K562 (cell line): ENCODE measurements at regions not wholly inside any gene's neighbourhood (a gene's known extent, or its start where the extent isn't known, plus 50 kb on each side); places are given as distances from the start of the nearest gene placed in this dataset.

Experiments used
- ATAC-seq: fragments of 200-7000 bp; cut with Tn5 transposase; 3 replicates; pipeline ENCODE4 v1.9.1; 2020; ENCODE audit warnings: moderate library complexity
- BruUV-seq: library from RNA; stranded (reverse); fragments of 400-500 nt; replicated peaks from 2 replicates; lab custom pipeline; 2021; lab: Mats Ljungman, UMichigan
- CTCF ChIA-PET: fragments of 300-600 bp; formaldehyde crosslinking; extraction: SDS; loops from one replicate; lab custom pipeline; 2021; ENCODE audit warnings: low intra/inter-chr PET ratio; lab: Yijun Ruan, JAX
- POLR2A ChIA-PET: fragments of 300-600, 350-650 bp; sonication (Branson Sonifier 250); formaldehyde crosslinking; extraction: SDS; loops from one replicate; lab custom pipeline; 2021; ENCODE audit warnings: antibody characterized with exemption, inconsistent platforms; lab: Yijun Ruan, JAX
- DNase-seq, 4 experiments: peaks; one replicate each; pipeline versions ENCODE4 v3.0.0 to v3.0.0-alpha.2; 2011 to 2018; ENCODE audit warnings: low spot score in 3 of 4, mixed read lengths in 3 of 4; ENCODE audit errors: extremely low read depth in 1 of 4
- FAIRE-seq: peaks from 2 replicates; lab custom pipeline; 2011; peaks lifted over from hg19 to GRCh38; lab: Jason Lieb, UNC
- H2AFZ ChIP-seq: 2 replicates; pipeline ENCODE4 v1.6.0; 2011; ENCODE audit warnings: low read depth, low read length, control low read depth, inconsistent platforms
- H3K27ac ChIP-seq: fragments of 200-600 bp; 3 replicates; pipeline ENCODE4 v1.8.0; 2011; ENCODE audit warnings: low read depth, mild to moderate bottlenecking, control low read depth, inconsistent platforms, low read length, moderate library complexity, mixed read lengths; ENCODE audit errors: extremely low read depth
- H3K27me3 ChIP-seq, 2 experiments: fragments of 300-600 bp in 1 of 2; 2 replicates in 1 of 2; 3 replicates in 1 of 2; pipeline versions ENCODE4 v1.6.0 to v1.8.0; 2011; ENCODE audit warnings: inconsistent platforms in 2 of 2, low read length in 2 of 2, mild to moderate bottlenecking in 1 of 2, mixed read lengths in 1 of 2, moderate library complexity in 1 of 2; ENCODE audit not compliant: control insufficient read depth in 2 of 2, insufficient read depth in 2 of 2
- H3K36me3 ChIP-seq: fragments of 300-600 bp; 3 replicates; pipeline ENCODE4 v1.8.0; 2011; ENCODE audit warnings: mild to moderate bottlenecking, low read length, inconsistent platforms; ENCODE audit not compliant: control insufficient read depth, insufficient read depth
- H3K4me1 ChIP-seq, 2 experiments: fragments of 200-600 bp in 1 of 2; replicated peaks in 1 of 2; 2 replicates in 1 of 2; 3 replicates in 1 of 2; pipeline versions ENCODE4 v1.5.1 to v1.8.0; 2011; ENCODE audit warnings: inconsistent platforms in 2 of 2, low read length in 2 of 2, mild to moderate bottlenecking in 1 of 2, mixed read lengths in 1 of 2, moderate library complexity in 1 of 2; ENCODE audit not compliant: control insufficient read depth in 2 of 2, insufficient read depth in 2 of 2
- H3K4me2 ChIP-seq: 2 replicates; pipeline ENCODE4 v1.6.1; 2011; ENCODE audit warnings: low read length, control low read depth, inconsistent platforms, mixed read lengths; ENCODE audit not compliant: insufficient read depth
- H3K4me3 ChIP-seq: fragments of 200-600 bp; sonication (generic), shearing (Covaris generic); 2 replicates; pipeline ENCODE4 v1.5.1; 2016; ENCODE audit warnings: control low read depth, inconsistent platforms
- H3K79me2 ChIP-seq: fragments of 200-600 bp; 3 replicates; pipeline ENCODE4 v1.8.0; 2011; ENCODE audit warnings: low read length, inconsistent platforms; ENCODE audit not compliant: control insufficient read depth, insufficient read depth
- H3K9ac ChIP-seq, 2 experiments: 2 replicates each; pipeline versions ENCODE4 v1.6.0 to v1.6.1; 2011; ENCODE audit warnings: low read depth in 2 of 2, low read length in 2 of 2, control low read depth in 1 of 2, inconsistent platforms in 1 of 2, mild to moderate bottlenecking in 1 of 2, mixed read lengths in 1 of 2; ENCODE audit not compliant: insufficient read depth in 1 of 2
- H3K9me1 ChIP-seq: one replicate; pipeline ENCODE4 v1.6.0; 2011; ENCODE audit warnings: inconsistent platforms, mild to moderate bottlenecking, low read length, moderate library complexity; ENCODE audit not compliant: control insufficient read depth, insufficient read depth
- H3K9me3 ChIP-seq: replicated peaks from 2 replicates; pipeline ENCODE4 v1.5.1; 2011; ENCODE audit warnings: low read depth, low read length, inconsistent platforms; ENCODE audit not compliant: control insufficient read depth, insufficient read depth
- H4K20me1 ChIP-seq: replicated peaks from 2 replicates; pipeline ENCODE4 v1.6.1; 2011; ENCODE audit warnings: low read length, inconsistent platforms, mixed read lengths; ENCODE audit not compliant: control insufficient read depth, insufficient read depth
- ELF4 ChIP-seq: fragments of 450-650 bp; formaldehyde crosslinking; IDR thresholded peaks from 2 replicates; pipeline ENCODE4 v1.4.0; 2022; ENCODE audit warnings: missing genetic modification characterization
- ELK1 ChIP-seq: sonication (generic); formaldehyde crosslinking; IDR thresholded peaks from 2 replicates; pipeline ENCODE4 v1.8.1; 2022; ENCODE audit warnings: missing genetic modification reagents
- ETV5 ChIP-seq: sonication (generic); formaldehyde crosslinking; IDR thresholded peaks from 2 replicates; pipeline ENCODE4 v1.4.0; 2020; ENCODE audit warnings: low read depth, mild to moderate bottlenecking, missing genetic modification reagents
- FOXK2 ChIP-seq, 2 experiments: fragments of 450-650 bp; IDR thresholded peaks in 1 of 2; conservative IDR thresholded peaks in 1 of 2; 2 replicates each; pipeline ENCODE4 v1.6.1; 2016; ENCODE audit warnings: low read depth in 2 of 2, mild to moderate bottlenecking in 1 of 2
- GTF2F1 ChIP-seq: IDR thresholded peaks from 2 replicates; pipeline ENCODE4 v1.6.1; 2011; ENCODE audit warnings: low read depth, low read length, improper control_type of control experiment
- HSF4 ChIP-seq: fragments of 250-450 bp; sonication (Bioruptor Pico); IDR thresholded peaks from 2 replicates; pipeline ENCODE4 v2.1.2; 2022; ENCODE audit warnings: mild to moderate bottlenecking, moderate library complexity, borderline replicate concordance
- IFI16 ChIP-seq: fragments of 250-450 bp; sonication (Bioruptor Pico); IDR thresholded peaks from 2 replicates; pipeline ENCODE4 v2.1.2; 2022; ENCODE audit warnings: mild to moderate bottlenecking, inconsistent platforms
- NCOA4 ChIP-seq: fragments of 450-650 bp; IDR thresholded peaks from 2 replicates; pipeline ENCODE4 v1.6.1; 2018; ENCODE audit warnings: mild to moderate bottlenecking; ENCODE audit not compliant: partially characterized antibody
- SNAPC5 ChIP-seq: fragments of 250-450 bp; sonication (Bioruptor Pico); IDR thresholded peaks from 2 replicates; pipeline ENCODE4 v1.8.0; 2021; ENCODE audit warnings: moderate library complexity, mild to moderate bottlenecking, inconsistent platforms
- SRSF9 ChIP-seq: fragments of 200-400 bp; formaldehyde crosslinking; IDR thresholded peaks from 2 replicates; pipeline ENCODE4 v1.6.1; 2017; ENCODE audit warnings: low read depth, low read length, borderline replicate concordance
- TEAD2 ChIP-seq: fragments of 450-650 bp; IDR thresholded peaks from 2 replicates; pipeline ENCODE4 v1.6.1; 2016; ENCODE audit warnings: missing genetic modification characterization, control low read depth, missing compliant biosample characterization
- THRA ChIP-seq: fragments of 450-650 bp; IDR thresholded peaks from 2 replicates; pipeline ENCODE4 v1.6.1; 2017; ENCODE audit warnings: mild to moderate bottlenecking, moderate library complexity
- ZHX1 ChIP-seq: fragments of 150-350 bp; conservative IDR thresholded peaks from 2 replicates; pipeline ENCODE4 v1.6.1; 2014; ENCODE audit warnings: low read length
- ZNF184 ChIP-seq: sonication (generic); formaldehyde crosslinking; IDR thresholded peaks from 2 replicates; pipeline ENCODE4 v1.5.0; 2020; ENCODE audit warnings: missing genetic modification reagents
- ZNF408 ChIP-seq: fragments of 250-450 bp; sonication (Bioruptor Pico); IDR thresholded peaks from 2 replicates; pipeline ENCODE4 v1.4.0; 2020; ENCODE audit warnings: low read depth, mild to moderate bottlenecking, moderate library complexity
- WGBS: fragments of 100-300 bp; shearing (Covaris generic); methylation state at CpG from one replicate; pipeline ENCODE4 v1.1.6; 2016; ENCODE audit warnings: low coverage, mixed read lengths; ENCODE audit not compliant: insufficient coverage; ENCODE audit errors: missing lambda C conversion rate; 5-methylcytosine and 5-hydroxymethylcytosine counted together
- in situ Hi-C: fragments of 300-500 bp; cut with MboI; formaldehyde crosslinking; loops from 4 replicates; pipeline ENCODE4 v1.15.0; 2018; ENCODE audit warnings: inconsistent platforms, mixed read lengths
- intact Hi-C: fragments of 100-400 bp; cut with micrococcal nuclease; formaldehyde crosslinking; loops from 2 replicates; pipeline ENCODE4 v1.14.2; 2022

- Histone ChIP-seq H3K4me1 (no peaks in the 10 kb centered on the region), H3K36me3 (no peaks in the 10 kb centered on the region), H3K9me3 (no peaks in the 10 kb centered on the region), H2AFZ (no peak overlapping the region), H3K9me1 (no peaks in the 10 kb centered on the region), H3K9ac (no peak overlapping the region), H3K27ac (no peak overlapping the region), H3K4me3 (no peak overlapping the region), H3K79me2 (no peaks in the 10 kb centered on the region), H4K20me1 (no peaks in the 10 kb centered on the region), H3K4me2 (no peak overlapping the region), H3K27me3 (no peaks in the 10 kb centered on the region)
- in situ Hi-C loops = no loop called here
- BruUV-seq = no TSS peak
- TF ChIP-seq ETV5 (CRISPR knock-in tag) (no peak), ZNF184 (CRISPR knock-in tag) (no peak), FOXK2 (conservative IDR thresholded peaks at IDR 0.05 in 1 of 2, IDR thresholded peaks at IDR 0.05 in 1 of 2; ENCODE audit: low read depth in 2 of 2) (no peak), SRSF9 (no peak), SNAPC5 (CRISPR knock-in tag) (no peak), NCOA4 (no peak), IFI16 (CRISPR knock-in tag) (no peak), ELK1 (no peak), TEAD2 (tag) (no peak), ZNF408 (CRISPR knock-in tag) (no peak), THRA (no peak), GTF2F1 (no peak), ELF4 (CRISPR knock-in tag) (no peak), ZHX1 (no peak), HSF4 (CRISPR knock-in tag) (no peak)
- intact Hi-C loops = no loop called here
- ATAC-seq (no peak), DNase-seq (no peak), FAIRE-seq (no peak)
- CTCF ChIA-PET = no interaction called here
- 3% methylated on average over 4 of the region's 4 CpGs for WGBS
- POLR2A ChIA-PET = no interaction called here
These were observed 901.7 kb downstream of the KCNJ2 start for GRCh38 chr17:71071041-71071440.
